SU-DHL-6 (cell line): ENCODE measurements at regions not wholly inside any gene's neighbourhood (a gene's known extent, or its start where the extent isn't known, plus 50 kb on each side); places are given as distances from the start of the nearest gene placed in this dataset.
"Not testable (repeated sequence)": the region's sequence is repeated elsewhere in the genome, so short reads cannot be mapped to it uniquely, and the experiment has no call there.

Experiments used
- H2AFZ ChIP-seq: fragments of 200-600 bp; sonication (generic); 2 replicates; pipeline ENCODE4 v1.6.1; 2014; ENCODE audit warnings: low read depth, mild to moderate bottlenecking, moderate library complexity, mixed read lengths, antibody characterized with exemption, low read length; ENCODE audit not compliant: severe bottlenecking
- H3F3A ChIP-seq: fragments of 200-600 bp; shearing (Covaris generic); 2 replicates; pipeline ENCODE4 v1.6.0; 2016; ENCODE audit warnings: antibody characterized with exemption, mild to moderate bottlenecking; ENCODE audit not compliant: insufficient read depth
- H3K27ac ChIP-seq: fragments of 200-600 bp; sonication (generic); 2 replicates; pipeline ENCODE4 v1.5.1; 2016; ENCODE audit warnings: low read depth, mild to moderate bottlenecking, low read length, moderate library complexity, mixed read lengths
- H3K27me3 ChIP-seq: fragments of 200-600 bp; sonication (generic), shearing (Covaris generic); 2 replicates; pipeline ENCODE4 v1.6.0; 2014; ENCODE audit warnings: mild to moderate bottlenecking, low read length
- H3K36me3 ChIP-seq: fragments of 200-600 bp; sonication (generic); 2 replicates; pipeline ENCODE4 v1.6.1; 2014; ENCODE audit warnings: mild to moderate bottlenecking, low read length, mixed read lengths
- H3K4me2 ChIP-seq: fragments of 300-600, 200-600 bp; shearing (Covaris generic), sonication (generic); 2 replicates; pipeline ENCODE4 v1.6.0; 2014; ENCODE audit warnings: low read length, low read depth, mild to moderate bottlenecking; ENCODE audit not compliant: poor library complexity, severe bottlenecking
- H3K4me3 ChIP-seq: fragments of 200-600 bp; sonication (generic); 2 replicates; pipeline ENCODE4 v1.5.1; 2014; ENCODE audit warnings: antibody characterized with exemption, low read length, mild to moderate bottlenecking, mixed read lengths; ENCODE audit not compliant: insufficient read depth, poor library complexity, severe bottlenecking
- H3K79me2 ChIP-seq: fragments of 200-600 bp; sonication (generic); 2 replicates; pipeline ENCODE4 v1.6.1; 2014; ENCODE audit warnings: mild to moderate bottlenecking, low read length, moderate library complexity; ENCODE audit not compliant: insufficient read depth
- H3K9ac ChIP-seq: fragments of 200-600 bp; sonication (generic); 2 replicates; pipeline ENCODE4 v1.7.0; 2014; ENCODE audit warnings: mild to moderate bottlenecking, low read length
- H3K9me2 ChIP-seq: fragments of 200-600 bp; sonication (generic); replicated peaks from 2 replicates; pipeline ENCODE4 v1.6.1; 2014; ENCODE audit warnings: low read length; ENCODE audit not compliant: insufficient read depth
- H3K9me3 ChIP-seq: fragments of 200-600 bp; sonication (generic); 2 replicates; pipeline ENCODE4 v1.6.1; 2014; ENCODE audit warnings: low read length, mixed read lengths; ENCODE audit not compliant: insufficient read depth
- H4K20me1 ChIP-seq: fragments of 200-600 bp; sonication (generic); 2 replicates; pipeline ENCODE4 v1.6.1; 2014; ENCODE audit warnings: low read depth, mild to moderate bottlenecking, antibody characterized with exemption, low read length, moderate library complexity, mixed read lengths
- CTCF ChIP-seq: fragments of 200-600 bp; sonication (generic); IDR thresholded peaks from one replicate; pipeline ENCODE4 v1.5.1; 2017; ENCODE audit warnings: antibody characterized with exemption, mild to moderate bottlenecking, low read length, moderate library complexity; ENCODE audit not compliant: insufficient read depth, poor library complexity, severe bottlenecking
- EZH2phosphoT487 ChIP-seq: fragments of 200-600 bp; sonication (generic), shearing (Covaris generic); conservative IDR thresholded peaks from 2 replicates; pipeline ENCODE4 v1.6.1; 2018; ENCODE audit warnings: mild to moderate bottlenecking, antibody characterized with exemption, low read length, moderate library complexity, mixed read lengths

GRCh38 chr11:24199461-24199860 is 297.4 kb upstream of the LUZP2 start:
- H3K27ac ChIP-seq = no peak overlapping the region
- no peaks in the 10 kb centered on the region for H3K79me2 ChIP-seq
- H2AFZ ChIP-seq = no peak overlapping the region
- H3K9me3 ChIP-seq = 0 out of 2 replicates have a peak, but pooled peaks cover 5% of the 10 kb centered on the region
- TF ChIP-seq CTCF = no peak
- no peak for TF ChIP-seq EZH2phosphoT487
- peaks cover 3% of the 10 kb centered on the region; the same call in 1 of the 2 replicates for H3K9me2 ChIP-seq
- H3K9ac ChIP-seq = no peak overlapping the region
- no peaks in the 10 kb centered on the region for H3K36me3 ChIP-seq
- H3F3A ChIP-seq = no peaks in the 10 kb centered on the region
- no peak overlapping the region for H3K4me3 ChIP-seq
- H3K4me2 ChIP-seq = no peak overlapping the region
- H3K27me3 ChIP-seq = no peaks in the 10 kb centered on the region
- H4K20me1 ChIP-seq = no peaks in the 10 kb centered on the region

GRCh38 chr11:24206030-24206429 is 290.8 kb upstream of the LUZP2 start:
- H2AFZ ChIP-seq = no peak overlapping the region
- no peak overlapping the region for H3K4me3 ChIP-seq
- no peak for TF ChIP-seq EZH2phosphoT487
- TF ChIP-seq CTCF = no peak

GRCh38 chr11:24206511-24206910 is 290.3 kb upstream of the LUZP2 start:
- no peaks in the 10 kb centered on the region for H4K20me1 ChIP-seq
- no peak for TF ChIP-seq CTCF
- TF ChIP-seq EZH2phosphoT487 = no peak
- H3K9me3 ChIP-seq = no peaks in the 10 kb centered on the region
- no peak overlapping the region for H3K27ac ChIP-seq
- H3K9me2 ChIP-seq = 0 out of 2 replicates have a peak, but pooled peaks cover 3% of the 10 kb centered on the region
- H3K79me2 ChIP-seq = no peaks in the 10 kb centered on the region
- no peaks in the 10 kb centered on the region for H3F3A ChIP-seq
- H3K4me3 ChIP-seq = no peak overlapping the region
- H3K27me3 ChIP-seq = no peaks in the 10 kb centered on the region
- no peak overlapping the region for H3K4me2 ChIP-seq
- no peaks in the 10 kb centered on the region for H3K36me3 ChIP-seq
- no peak overlapping the region for H2AFZ ChIP-seq
- H3K9ac ChIP-seq = no peak overlapping the region

More at GRCh38 chr11:24206030-24206429, 290.8 kb upstream of the LUZP2 start:
- Histone ChIP-seq H3F3A (no peaks in the 10 kb centered on the region), H3K27me3 (no peaks in the 10 kb centered on the region), H3K27ac (no peak overlapping the region), H3K9me2 (0 out of 2 replicates have a peak, but pooled peaks cover 3% of the 10 kb centered on the region), H3K79me2 (no peaks in the 10 kb centered on the region), H3K36me3 (no peaks in the 10 kb centered on the region), H3K9me3 (no peaks in the 10 kb centered on the region), H3K9ac (no peak overlapping the region), H3K4me2 (no peak overlapping the region), H4K20me1 (no peaks in the 10 kb centered on the region)

GRCh38 chr11:24216488-24216887 is 280.4 kb upstream of the LUZP2 start:
- no peak overlapping the region for H2AFZ ChIP-seq
- no peaks in the 10 kb centered on the region for H3K9me2 ChIP-seq
- no peaks in the 10 kb centered on the region for H4K20me1 ChIP-seq
- H3K79me2 ChIP-seq = no peaks in the 10 kb centered on the region
- H3K9ac ChIP-seq = no peak overlapping the region
- no peak overlapping the region for H3K4me2 ChIP-seq
- no peak for TF ChIP-seq EZH2phosphoT487
- TF ChIP-seq CTCF = no peak
- H3K27ac ChIP-seq = no peak overlapping the region
- no peaks in the 10 kb centered on the region for H3K36me3 ChIP-seq
- H3F3A ChIP-seq = no peaks in the 10 kb centered on the region
- H3K4me3 ChIP-seq = no peak overlapping the region
- no peaks in the 10 kb centered on the region for H3K9me3 ChIP-seq
- no peaks in the 10 kb centered on the region for H3K27me3 ChIP-seq

- not testable (repeated sequence) for H3K4me2 ChIP-seq, H3K9me3 ChIP-seq, H3F3A ChIP-seq, H3K79me2 ChIP-seq, H2AFZ ChIP-seq, H3K36me3 ChIP-seq, H4K20me1 ChIP-seq, H3K27ac ChIP-seq, H3K9me2 ChIP-seq, H3K9ac ChIP-seq, H3K27me3 ChIP-seq, H3K4me3 ChIP-seq
Observed at GRCh38 chr11:24217319-24217718, 279.5 kb upstream of the LUZP2 start.
